ENCODE measurements at regions not wholly inside any gene's neighbourhood (a gene's known extent, or its start where the extent isn't known, plus 50 kb on each side); places are given as distances from the start of the nearest gene placed in this dataset.

GRCh38 chr7:68485253-68485917, 1112.9 kb upstream of the AUTS2 start:
- TF ChIP-seq CTCF (IDR thresholded peaks at IDR 0.05; ENCODE audit: low read depth, low read length, poor library complexity, severe bottlenecking), result no peak
- no peak for TF ChIP-seq EZH2phosphoT487 (IDR thresholded peaks at IDR 0.05; ENCODE audit: borderline replicate concordance, low read length)

All from DOHH2 (cell line).